ENCODE measurements at regions not wholly inside any gene's neighbourhood (a gene's known extent, or its start where the extent isn't known, plus 50 kb on each side); places are given as distances from the start of the nearest gene placed in this dataset.

GRCh38 chr13:85303630-85304029 lies 495.6 kb downstream of the SLITRK6 start:
- H3K9me3 ChIP-seq (ENCODE audit: control insufficient read depth in 1 of 2, low read length in 2 of 2) = no peaks in the 10 kb centered on the region
- no peak overlapping the region for H3K27ac Mint-ChIP-seq

GRCh38 chr13:85298387-85298924 lies 500.8 kb downstream of the SLITRK6 start:
- Histone ChIP-seq H3K36me3 (ENCODE audit: insufficient read depth, low read length) (no peaks in the 10 kb centered on the region), H3K27me3 (ENCODE audit: insufficient read depth, low read length) (no peaks in the 10 kb centered on the region), H3K27ac (ENCODE audit: low read depth, low read length) (no peak overlapping the region), H3K9me3 (ENCODE audit: control insufficient read depth in 1 of 2, low read length in 2 of 2) (no peaks in the 10 kb centered on the region), H3K4me1 (ENCODE audit: insufficient read depth, low read length) (no peaks in the 10 kb centered on the region), H3K4me3 (ENCODE audit: low read length in 2 of 2) (no peak overlapping the region)
- H3K4me3 Mint-ChIP-seq = no peak overlapping the region
- no peaks in the 10 kb centered on the region for H3K4me1 Mint-ChIP-seq
- H3K27ac Mint-ChIP-seq = no peak overlapping the region
- DNase-seq = no peak
- H3K9me3 Mint-ChIP-seq = peaks cover 0 to 7% (median 1%) of the 10 kb centered on the region in 8 donors
- intact Hi-C loops (cut with micrococcal nuclease) = no loop called here
- no peaks in the 10 kb centered on the region for H3K36me3 Mint-ChIP-seq
- POLR2A ChIA-PET (ENCODE audit: partially characterized antibody) = no interaction called here
- CTCF ChIA-PET (ENCODE audit: partially characterized antibody) = no interaction called here
- no peaks in the 10 kb centered on the region for H3K27me3 Mint-ChIP-seq

More at GRCh38 chr13:85303630-85304029, 495.6 kb downstream of the SLITRK6 start:
- Mint-ChIP-seq H3K4me1 (no peaks in the 10 kb centered on the region), H3K9me3 (peaks cover 2 to 11% (median 5%) of the 10 kb centered on the region in 8 donors), H3K27me3 (no peaks in the 10 kb centered on the region), H3K36me3 (no peaks in the 10 kb centered on the region), H3K4me3 (no peak overlapping the region)
- Histone ChIP-seq H3K36me3 (ENCODE audit: insufficient read depth, low read length) (no peaks in the 10 kb centered on the region), H3K4me3 (ENCODE audit: low read length in 2 of 2) (no peak overlapping the region), H3K27me3 (ENCODE audit: insufficient read depth, low read length) (no peaks in the 10 kb centered on the region), H3K4me1 (ENCODE audit: insufficient read depth, low read length) (no peaks in the 10 kb centered on the region), H3K27ac (ENCODE audit: low read depth, low read length) (no peak overlapping the region)
- CTCF ChIA-PET (ENCODE audit: partially characterized antibody) = no interaction called here
- intact Hi-C loops (cut with micrococcal nuclease) = no loop called here
- DNase-seq = peak in 1 of 5 donors; percentile 29
- POLR2A ChIA-PET (ENCODE audit: partially characterized antibody) = no interaction called here

- H3K9me3 Mint-ChIP-seq = peaks cover 0 to 5% (median 2%) of the 10 kb centered on the region in 8 donors
- peak in 1 of 5 donors; percentile 23 for DNase-seq
- Histone ChIP-seq H3K36me3 (ENCODE audit: insufficient read depth, low read length) (no peaks in the 10 kb centered on the region), H3K4me1 (ENCODE audit: insufficient read depth, low read length) (no peaks in the 10 kb centered on the region), H3K27ac (ENCODE audit: low read depth, low read length) (no peak overlapping the region), H3K9me3 (ENCODE audit: control insufficient read depth in 1 of 2, low read length in 2 of 2) (no peaks in the 10 kb centered on the region), H3K4me3 (ENCODE audit: low read length in 2 of 2) (no peak overlapping the region), H3K27me3 (ENCODE audit: insufficient read depth, low read length) (no peaks in the 10 kb centered on the region)
- intact Hi-C loops (cut with micrococcal nuclease) = no loop called here
- no peaks in the 10 kb centered on the region for H3K36me3 Mint-ChIP-seq
- POLR2A ChIA-PET (ENCODE audit: partially characterized antibody) = no interaction called here
- no peaks in the 10 kb centered on the region for H3K4me1 Mint-ChIP-seq
- H3K27me3 Mint-ChIP-seq = no peaks in the 10 kb centered on the region
- no peak overlapping the region for H3K27ac Mint-ChIP-seq
- CTCF ChIA-PET (ENCODE audit: partially characterized antibody) = no interaction called here
- H3K4me3 Mint-ChIP-seq = no peak overlapping the region
Observed at GRCh38 chr13:85288698-85289097, 510.5 kb downstream of the SLITRK6 start.

GRCh38 chr13:85287528-85287927 lies 511.7 kb downstream of the SLITRK6 start:
- ChIA-PET CTCF (ENCODE audit: partially characterized antibody) (no interaction called here), POLR2A (ENCODE audit: partially characterized antibody) (no interaction called here)

GRCh38 chr13:85286081-85286480 lies 513.1 kb downstream of the SLITRK6 start:
- Histone ChIP-seq H3K9me3 (ENCODE audit: control insufficient read depth in 1 of 2, low read length in 2 of 2) (no peaks in the 10 kb centered on the region), H3K4me3 (ENCODE audit: low read length in 2 of 2) (no peak overlapping the region), H3K36me3 (ENCODE audit: insufficient read depth, low read length) (no peaks in the 10 kb centered on the region), H3K4me1 (ENCODE audit: insufficient read depth, low read length) (no peaks in the 10 kb centered on the region), H3K27me3 (ENCODE audit: insufficient read depth, low read length) (no peaks in the 10 kb centered on the region), H3K27ac (ENCODE audit: low read depth, low read length) (no peak overlapping the region)
- DNase-seq = no peak
- Mint-ChIP-seq H3K27me3 (no peaks in the 10 kb centered on the region), H3K36me3 (no peaks in the 10 kb centered on the region), H3K27ac (no peak overlapping the region), H3K4me3 (no peak overlapping the region), H3K9me3 (peaks cover 0 to 10% (median 4%) of the 10 kb centered on the region in 8 donors), H3K4me1 (no peaks in the 10 kb centered on the region)
- intact Hi-C loops (cut with micrococcal nuclease) = no loop called here
- ChIA-PET POLR2A (ENCODE audit: partially characterized antibody) (no interaction called here), CTCF (ENCODE audit: partially characterized antibody) (no interaction called here)

More at GRCh38 chr13:85287528-85287927, 511.7 kb downstream of the SLITRK6 start:
- H3K4me1 Mint-ChIP-seq = no peaks in the 10 kb centered on the region
- H3K27ac Mint-ChIP-seq = no peak overlapping the region
- intact Hi-C loops (cut with micrococcal nuclease) = no loop called here
- DNase-seq = no peak
- Histone ChIP-seq H3K27me3 (ENCODE audit: insufficient read depth, low read length) (no peaks in the 10 kb centered on the region), H3K36me3 (ENCODE audit: insufficient read depth, low read length) (no peaks in the 10 kb centered on the region), H3K4me3 (ENCODE audit: low read length in 2 of 2) (no peak overlapping the region), H3K4me1 (ENCODE audit: insufficient read depth, low read length) (no peaks in the 10 kb centered on the region), H3K27ac (ENCODE audit: low read depth, low read length) (no peak overlapping the region), H3K9me3 (ENCODE audit: control insufficient read depth in 1 of 2, low read length in 2 of 2) (no peaks in the 10 kb centered on the region)
- H3K27me3 Mint-ChIP-seq = no peaks in the 10 kb centered on the region
- H3K4me3 Mint-ChIP-seq = no peak overlapping the region
- H3K9me3 Mint-ChIP-seq = peaks cover 0 to 7% (median 4%) of the 10 kb centered on the region in 8 donors
- no peaks in the 10 kb centered on the region for H3K36me3 Mint-ChIP-seq

- Histone ChIP-seq H3K36me3 (ENCODE audit: insufficient read depth, low read length) (no peaks in the 10 kb centered on the region), H3K9me3 (ENCODE audit: control insufficient read depth in 1 of 2, low read length in 2 of 2) (no peaks in the 10 kb centered on the region), H3K4me1 (ENCODE audit: insufficient read depth, low read length) (no peaks in the 10 kb centered on the region), H3K27ac (ENCODE audit: low read depth, low read length) (no peak overlapping the region), H3K27me3 (ENCODE audit: insufficient read depth, low read length) (no peaks in the 10 kb centered on the region), H3K4me3 (ENCODE audit: low read length in 2 of 2) (no peak overlapping the region)
- no peak overlapping the region for H3K27ac Mint-ChIP-seq
- ChIA-PET POLR2A (ENCODE audit: partially characterized antibody) (no interaction called here), CTCF (ENCODE audit: partially characterized antibody) (no interaction called here)
- no peaks in the 10 kb centered on the region for H3K4me1 Mint-ChIP-seq
- intact Hi-C loops (cut with micrococcal nuclease) = no loop called here
- no peak for DNase-seq
- H3K4me3 Mint-ChIP-seq = no peak overlapping the region
- H3K36me3 Mint-ChIP-seq = no peaks in the 10 kb centered on the region
- H3K27me3 Mint-ChIP-seq = no peaks in the 10 kb centered on the region
- H3K9me3 Mint-ChIP-seq = peaks cover 0 to 10% (median 2%) of the 10 kb centered on the region in 8 donors
Observed at GRCh38 chr13:85284349-85284748, 514.9 kb downstream of the SLITRK6 start.

GRCh38 chr13:85283408-85283807 lies 515.8 kb downstream of the SLITRK6 start:
- DNase-seq = no peak
- peaks cover 0 to 10% (median 0%) of the 10 kb centered on the region in 8 donors for H3K9me3 Mint-ChIP-seq
- no peaks in the 10 kb centered on the region for H3K4me1 ChIP-seq (ENCODE audit: insufficient read depth, low read length)
- intact Hi-C loops (cut with micrococcal nuclease) = no loop called here
- H3K4me1 Mint-ChIP-seq = no peaks in the 10 kb centered on the region
- no peak overlapping the region for H3K4me3 Mint-ChIP-seq
- H3K36me3 ChIP-seq (ENCODE audit: insufficient read depth, low read length) = no peaks in the 10 kb centered on the region
- CTCF ChIA-PET (ENCODE audit: partially characterized antibody) = no interaction called here
- no peaks in the 10 kb centered on the region for H3K9me3 ChIP-seq (ENCODE audit: control insufficient read depth in 1 of 2, low read length in 2 of 2)
- no peak overlapping the region for H3K4me3 ChIP-seq (ENCODE audit: low read length in 2 of 2)
- H3K27me3 Mint-ChIP-seq = no peaks in the 10 kb centered on the region
- no peak overlapping the region for H3K27ac ChIP-seq (ENCODE audit: low read depth, low read length)
- POLR2A ChIA-PET (ENCODE audit: partially characterized antibody) = no interaction called here
- no peaks in the 10 kb centered on the region for H3K36me3 Mint-ChIP-seq
- no peak overlapping the region for H3K27ac Mint-ChIP-seq
- no peaks in the 10 kb centered on the region for H3K27me3 ChIP-seq (ENCODE audit: insufficient read depth, low read length)

- Mint-ChIP-seq H3K27ac (no peak overlapping the region), H3K27me3 (no peaks in the 10 kb centered on the region), H3K36me3 (no peaks in the 10 kb centered on the region), H3K4me3 (no peak overlapping the region), H3K9me3 (peaks cover 0 to 10% (median 0%) of the 10 kb centered on the region in 8 donors), H3K4me1 (no peaks in the 10 kb centered on the region)
- POLR2A ChIA-PET (ENCODE audit: partially characterized antibody) = no interaction called here
- Histone ChIP-seq H3K36me3 (ENCODE audit: insufficient read depth, low read length) (no peaks in the 10 kb centered on the region), H3K9me3 (ENCODE audit: control insufficient read depth in 1 of 2, low read length in 2 of 2) (no peaks in the 10 kb centered on the region), H3K4me3 (ENCODE audit: low read length in 2 of 2) (no peak overlapping the region), H3K27ac (ENCODE audit: low read depth, low read length) (no peak overlapping the region), H3K4me1 (ENCODE audit: insufficient read depth, low read length) (no peaks in the 10 kb centered on the region), H3K27me3 (ENCODE audit: insufficient read depth, low read length) (no peaks in the 10 kb centered on the region)
- CTCF ChIA-PET (ENCODE audit: partially characterized antibody) = no interaction called here
- no peak for DNase-seq
- intact Hi-C loops (cut with micrococcal nuclease) = no loop called here
Observed at GRCh38 chr13:85282876-85283275, 516.3 kb downstream of the SLITRK6 start.
